PFSK-1 (cell line): ENCODE measurements at regions not wholly inside any gene's neighbourhood (a gene's known extent, or its start where the extent isn't known, plus 50 kb on each side); places are given as distances from the start of the nearest gene placed in this dataset.

Experiments
- FOXP2 ChIP-seq: optimal IDR thresholded peaks from 2 replicates; pipeline ENCODE3; 2011; ENCODE audit warnings: borderline replicate concordance, control low read depth, inconsistent platforms; ENCODE audit not compliant: insufficient read depth; ENCODE audit errors: extremely low read length, extremely low read depth
- POLR2AphosphoS5 ChIP-seq: IDR thresholded peaks from 2 replicates; pipeline ENCODE4 v1.6.1; 2012; ENCODE audit warnings: low read depth, mild to moderate bottlenecking, control low read depth, low read length, moderate library complexity
- REST ChIP-seq, 2 experiments: IDR thresholded peaks; 2 replicates each; pipeline versions ENCODE4 v1.6.1 to v1.8.0; 2011 to 2012; ENCODE audit warnings: low read depth in 2 of 2, low read length in 2 of 2, control low read depth in 1 of 2, inconsistent platforms in 1 of 2, mild to moderate bottlenecking in 1 of 2, moderate library complexity in 1 of 2; ENCODE audit not compliant: insufficient read depth in 1 of 2
- SIN3A ChIP-seq: IDR thresholded peaks from 2 replicates; pipeline ENCODE4 v1.6.1; 2012; ENCODE audit warnings: mild to moderate bottlenecking, low read length, moderate library complexity, borderline replicate concordance; ENCODE audit not compliant: insufficient read depth
- TAF1 ChIP-seq: IDR thresholded peaks from 2 replicates; pipeline ENCODE4 v1.6.1; 2012; ENCODE audit warnings: low read length, control low read depth, borderline replicate concordance; ENCODE audit not compliant: insufficient read depth

DNA sequence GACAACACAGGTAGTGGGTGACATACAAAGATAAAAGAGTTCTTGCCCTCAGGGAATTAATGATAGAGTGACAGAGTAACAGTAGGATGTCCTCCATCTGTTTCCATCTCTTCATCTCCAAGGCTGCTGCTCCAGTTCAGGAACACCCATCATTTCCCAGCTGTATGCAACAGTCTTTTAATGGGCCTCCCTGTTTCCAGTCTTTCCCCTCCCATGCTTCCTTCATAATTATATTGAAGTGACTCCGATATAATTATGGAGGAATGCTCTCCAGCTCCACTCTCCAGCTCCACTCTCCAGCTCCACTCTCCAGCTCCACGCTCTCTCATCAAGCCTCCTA is 65.3 kb upstream of the MSN start:
- no peak for TF ChIP-seq TAF1
- TF ChIP-seq POLR2AphosphoS5: no peak
- no peak for TF ChIP-seq REST (IDR thresholded peaks at IDR 0.05; ENCODE audit: insufficient read depth in 1 of 2, low read depth in 2 of 2, low read length in 2 of 2)
- TF ChIP-seq FOXP2: no peak
- TF ChIP-seq SIN3A: no peak

DNA sequence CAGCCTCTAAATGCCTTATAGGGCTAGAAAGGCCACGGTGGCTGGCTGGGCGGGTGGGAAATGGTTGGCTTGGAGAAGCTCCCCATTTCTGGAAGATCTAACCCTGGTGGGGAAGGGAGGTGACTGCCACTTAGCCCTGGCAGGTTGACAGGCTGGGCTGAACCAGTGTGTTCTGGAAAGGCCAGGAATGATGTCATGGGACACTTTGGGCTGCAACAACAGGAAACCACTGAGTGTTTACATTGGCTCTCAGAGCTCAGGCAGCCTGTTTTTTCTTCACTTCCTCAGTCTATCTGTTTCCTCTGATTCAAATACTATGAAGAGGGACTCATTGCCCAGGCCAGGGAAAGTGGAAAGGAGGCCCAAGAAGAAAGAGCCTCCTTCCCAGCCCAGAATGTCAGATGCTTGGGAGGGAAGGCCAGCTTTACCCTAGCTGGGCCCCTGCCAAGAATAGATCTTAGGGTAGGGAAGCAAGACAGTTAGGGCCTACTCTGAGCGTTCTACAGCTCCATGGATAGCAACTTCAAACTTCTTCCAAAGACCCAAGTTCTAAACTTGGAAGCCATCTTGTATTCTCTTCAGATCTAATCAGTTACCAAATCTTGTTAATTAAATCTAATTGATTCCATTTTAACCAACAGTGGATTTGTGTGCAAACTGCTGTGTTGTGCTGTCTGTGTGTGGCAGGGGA is 65.8 kb upstream of the MSN start:
- TF ChIP-seq TAF1 (no peak), REST (IDR thresholded peaks at IDR 0.05; ENCODE audit: insufficient read depth in 1 of 2, low read depth in 2 of 2, low read length in 2 of 2) (0 out of 4 replicates have a peak, but pooled peaks have one; percentile 3 to 50), SIN3A (peak; percentile 55; the same call in 1 of the 2 replicates), FOXP2 (peak; percentile 97), POLR2AphosphoS5 (no peak)

DNA sequence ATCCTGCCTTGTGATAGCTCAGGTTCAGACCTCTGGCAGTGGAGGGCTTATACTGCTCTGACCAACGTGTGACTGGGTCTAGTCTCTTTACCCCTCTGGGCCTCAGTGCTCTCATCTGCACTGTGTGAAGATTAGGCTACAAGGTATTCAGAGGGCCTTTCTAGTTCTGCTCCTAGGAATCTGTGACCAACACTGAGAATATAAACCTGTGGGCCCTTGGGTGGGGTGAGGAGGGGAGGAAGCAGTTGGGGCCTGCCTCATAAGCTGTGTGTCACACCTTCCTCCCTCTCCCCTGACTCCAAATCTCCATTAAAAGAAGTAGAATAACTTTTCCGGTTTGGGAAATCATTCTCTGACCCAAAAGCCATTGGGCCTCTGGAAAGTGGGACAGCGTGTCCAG is 66.3 kb upstream of the MSN start:
- TF ChIP-seq FOXP2 (no peak), REST (IDR thresholded peaks at IDR 0.05; ENCODE audit: insufficient read depth in 1 of 2, low read depth in 2 of 2, low read length in 2 of 2) (no peak), TAF1 (no peak), SIN3A (no peak), POLR2AphosphoS5 (no peak)

- TF ChIP-seq FOXP2: no peak
- no peak for TF ChIP-seq SIN3A
- no peak for TF ChIP-seq POLR2AphosphoS5
- TF ChIP-seq TAF1: no peak
- TF ChIP-seq REST (IDR thresholded peaks at IDR 0.05; ENCODE audit: insufficient read depth in 1 of 2, low read depth in 2 of 2, low read length in 2 of 2): no peak
Observed at GRCh38 chrX:65600106-65600505, 65.5 kb upstream of the LAS1L start.
